ENCODE measurements at regions not wholly inside any gene's neighbourhood (a gene's known extent, or its start where the extent isn't known, plus 50 kb on each side); places are given as distances from the start of the nearest gene placed in this dataset.

GRCh38 chr17:72432881-72433280 lies 312.1 kb downstream of the SOX9 start:
- H3K27me3 ChIP-seq (ENCODE audit: control insufficient read depth, insufficient read depth, low read length): no peaks in the 10 kb centered on the region
- TF ChIP-seq CTCF (IDR thresholded peaks at IDR 0.05; ENCODE audit: insufficient read depth, low read length, poor library complexity, severe bottlenecking): no peak
- H3K36me3 ChIP-seq (ENCODE audit: control insufficient read depth, insufficient read depth, low read length): no peaks in the 10 kb centered on the region
- no peak overlapping the region for H3K4me3 ChIP-seq (ENCODE audit: low read depth, low read length)
- no peak for DNase-seq (ENCODE audit: low read depth)

GRCh38 chr17:72433797-72434196 lies 313.0 kb downstream of the SOX9 start:
- no peak overlapping the region for H3K4me3 ChIP-seq (ENCODE audit: low read depth, low read length)
- H3K36me3 ChIP-seq (ENCODE audit: control insufficient read depth, insufficient read depth, low read length): no peaks in the 10 kb centered on the region
- no peak for DNase-seq (ENCODE audit: low read depth)

GRCh38 chr17:72434581-72434980 lies 313.8 kb downstream of the SOX9 start:
- no peak for DNase-seq (ENCODE audit: low read depth)
- Histone ChIP-seq H3K27me3 (ENCODE audit: control insufficient read depth, insufficient read depth, low read length) (no peaks in the 10 kb centered on the region), H3K4me3 (ENCODE audit: low read depth, low read length) (no peak overlapping the region), H3K36me3 (ENCODE audit: control insufficient read depth, insufficient read depth, low read length) (no peaks in the 10 kb centered on the region)
- no peak for TF ChIP-seq CTCF (IDR thresholded peaks at IDR 0.05; ENCODE audit: insufficient read depth, low read length, poor library complexity, severe bottlenecking)

More at GRCh38 chr17:72433797-72434196, 313.0 kb downstream of the SOX9 start:
- no peaks in the 10 kb centered on the region for H3K27me3 ChIP-seq (ENCODE audit: control insufficient read depth, insufficient read depth, low read length)
- TF ChIP-seq CTCF (IDR thresholded peaks at IDR 0.05; ENCODE audit: insufficient read depth, low read length, poor library complexity, severe bottlenecking): no peak

GRCh38 chr17:72434991-72435618 lies 314.3 kb downstream of the SOX9 start:
- H3K36me3 ChIP-seq (ENCODE audit: control insufficient read depth, insufficient read depth, low read length): no peaks in the 10 kb centered on the region
- no peak for TF ChIP-seq CTCF (IDR thresholded peaks at IDR 0.05; ENCODE audit: insufficient read depth, low read length, poor library complexity, severe bottlenecking)
- no peak overlapping the region for H3K4me3 ChIP-seq (ENCODE audit: low read depth, low read length)
- DNase-seq (ENCODE audit: low read depth): no peak
- no peaks in the 10 kb centered on the region for H3K27me3 ChIP-seq (ENCODE audit: control insufficient read depth, insufficient read depth, low read length)

GRCh38 chr17:72438783-72439182 lies 318.0 kb downstream of the SOX9 start:
- no peak overlapping the region for H3K4me3 ChIP-seq (ENCODE audit: low read depth, low read length)
- H3K27me3 ChIP-seq (ENCODE audit: control insufficient read depth, insufficient read depth, low read length): no peaks in the 10 kb centered on the region
- no peaks in the 10 kb centered on the region for H3K36me3 ChIP-seq (ENCODE audit: control insufficient read depth, insufficient read depth, low read length)
- no peak for TF ChIP-seq CTCF (IDR thresholded peaks at IDR 0.05; ENCODE audit: insufficient read depth, low read length, poor library complexity, severe bottlenecking)
- no peak for DNase-seq (ENCODE audit: low read depth)

- no peak for TF ChIP-seq CTCF (IDR thresholded peaks at IDR 0.05; ENCODE audit: insufficient read depth, low read length, poor library complexity, severe bottlenecking)
- no peak for DNase-seq (ENCODE audit: low read depth)
- H3K27me3 ChIP-seq (ENCODE audit: control insufficient read depth, insufficient read depth, low read length): no peaks in the 10 kb centered on the region
- no peak overlapping the region for H3K4me3 ChIP-seq (ENCODE audit: low read depth, low read length)
- no peaks in the 10 kb centered on the region for H3K36me3 ChIP-seq (ENCODE audit: control insufficient read depth, insufficient read depth, low read length)
Measured at GRCh38 chr17:72439893-72440502, 319.2 kb downstream of the SOX9 start.
